KMS-11 (cell line): ENCODE measurements at regions not wholly inside any gene's neighbourhood (a gene's known extent, or its start where the extent isn't known, plus 50 kb on each side); places are given as distances from the start of the nearest gene placed in this dataset.

Source experiments
- H2AFZ ChIP-seq: fragments of 200-600 bp; sonication (generic); 2 replicates; pipeline ENCODE4 v1.6.1; 2016; ENCODE audit warnings: antibody characterized with exemption, mixed run types, low read depth
- H3K27ac ChIP-seq: fragments of 200-600 bp; sonication (generic); 2 replicates; pipeline ENCODE4 v1.6.1; 2016; ENCODE audit warnings: mild to moderate bottlenecking, mixed run types
- H3K27me3 ChIP-seq: fragments of 200-600 bp; sonication (generic); 2 replicates; pipeline ENCODE4 v1.6.1; 2017; ENCODE audit warnings: mild to moderate bottlenecking, low read depth, mixed run types, moderate library complexity; ENCODE audit not compliant: insufficient read depth
- H3K36me3 ChIP-seq: fragments of 200-600 bp; sonication (generic); 2 replicates; pipeline ENCODE4 v1.6.1; 2017; ENCODE audit warnings: mild to moderate bottlenecking, mixed run types; ENCODE audit not compliant: insufficient read depth
- H3K4me1 ChIP-seq: fragments of 200-600 bp; sonication (generic); 2 replicates; pipeline ENCODE4 v1.6.1; 2016; ENCODE audit warnings: mild to moderate bottlenecking, low read depth, mixed run types; ENCODE audit not compliant: poor library complexity, severe bottlenecking
- H3K4me2 ChIP-seq: fragments of 200-600 bp; sonication (generic); 2 replicates; pipeline ENCODE4 v1.7.0; 2016; ENCODE audit warnings: mild to moderate bottlenecking, mixed run types
- H3K4me3 ChIP-seq: fragments of 200-600 bp; sonication (generic); IDR thresholded peaks from 2 replicates; pipeline ENCODE4 v1.6.1; 2017; ENCODE audit warnings: low read depth, low read length, mixed read lengths; ENCODE audit not compliant: insufficient read depth
- H3K79me2 ChIP-seq: fragments of 200-600 bp; sonication (generic); 2 replicates; pipeline ENCODE4 v1.6.1; 2016; ENCODE audit warnings: low read depth, mixed run types; ENCODE audit not compliant: insufficient read depth
- H3K9ac ChIP-seq: fragments of 200-600 bp; sonication (generic); 2 replicates; pipeline ENCODE4 v1.6.1; 2016; ENCODE audit warnings: mild to moderate bottlenecking, mixed run types
- H4K20me1 ChIP-seq: fragments of 200-600 bp; sonication (generic); 2 replicates; pipeline ENCODE4 v1.6.1; 2016; ENCODE audit warnings: mild to moderate bottlenecking, mixed run types; ENCODE audit not compliant: insufficient read depth
- TF ChIP-seq, protein P1 (sequence below): fragments of 200-600 bp; sonication (generic); conservative IDR thresholded peaks from 2 replicates; pipeline ENCODE4 v1.6.1; 2017; ENCODE audit warnings: low read depth, mild to moderate bottlenecking, antibody characterized with exemption, low read length, moderate library complexity, mixed read lengths

DNA sequence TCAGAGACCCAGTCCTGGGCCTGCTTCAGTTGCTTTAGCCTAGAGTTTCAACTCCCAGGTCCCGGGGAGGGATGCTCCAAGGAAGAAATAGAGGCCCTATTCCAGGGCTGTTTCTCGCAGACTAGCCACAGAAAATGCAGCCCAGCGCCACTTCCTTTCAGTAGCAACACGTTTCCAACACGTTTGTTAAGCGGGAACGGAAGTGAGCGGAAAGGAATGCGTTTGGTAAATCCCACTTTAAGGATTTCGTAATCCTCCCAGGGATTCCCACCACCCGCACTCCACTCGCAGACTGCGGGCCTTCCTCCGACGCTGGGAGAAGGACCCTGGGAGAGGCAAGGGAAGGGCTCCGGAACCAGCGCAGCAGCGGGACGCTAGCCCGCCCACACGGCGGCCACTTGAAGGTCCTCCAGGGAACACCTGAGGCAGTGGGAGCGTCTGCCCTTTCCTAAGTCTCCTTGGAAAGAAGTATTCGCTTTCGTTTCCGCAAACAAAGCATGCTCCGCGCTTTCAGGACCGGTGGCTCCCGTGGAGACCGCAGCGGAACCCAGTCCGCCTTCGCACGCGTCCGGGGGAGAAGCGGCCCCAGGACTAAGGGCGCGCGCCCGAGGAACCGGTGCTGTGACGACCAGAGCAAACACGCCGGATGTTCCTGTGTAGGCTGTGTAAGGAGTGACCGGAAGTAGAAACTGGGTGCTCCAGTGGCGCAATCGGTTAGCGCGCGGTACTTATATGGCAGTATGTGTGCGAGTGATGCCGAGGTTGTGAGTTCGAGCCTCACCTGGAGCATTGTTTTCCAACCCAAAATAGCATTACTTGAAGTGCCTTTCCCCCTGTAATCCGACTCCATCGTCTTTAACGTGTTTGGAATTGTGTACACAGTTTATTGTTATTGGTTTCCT is 227.6 kb upstream of the PRSS16 start:
- H3K36me3 ChIP-seq: no peaks in the 10 kb centered on the region
- no peak overlapping the region for H3K27ac ChIP-seq
- TF ChIP-seq, protein P1, sequence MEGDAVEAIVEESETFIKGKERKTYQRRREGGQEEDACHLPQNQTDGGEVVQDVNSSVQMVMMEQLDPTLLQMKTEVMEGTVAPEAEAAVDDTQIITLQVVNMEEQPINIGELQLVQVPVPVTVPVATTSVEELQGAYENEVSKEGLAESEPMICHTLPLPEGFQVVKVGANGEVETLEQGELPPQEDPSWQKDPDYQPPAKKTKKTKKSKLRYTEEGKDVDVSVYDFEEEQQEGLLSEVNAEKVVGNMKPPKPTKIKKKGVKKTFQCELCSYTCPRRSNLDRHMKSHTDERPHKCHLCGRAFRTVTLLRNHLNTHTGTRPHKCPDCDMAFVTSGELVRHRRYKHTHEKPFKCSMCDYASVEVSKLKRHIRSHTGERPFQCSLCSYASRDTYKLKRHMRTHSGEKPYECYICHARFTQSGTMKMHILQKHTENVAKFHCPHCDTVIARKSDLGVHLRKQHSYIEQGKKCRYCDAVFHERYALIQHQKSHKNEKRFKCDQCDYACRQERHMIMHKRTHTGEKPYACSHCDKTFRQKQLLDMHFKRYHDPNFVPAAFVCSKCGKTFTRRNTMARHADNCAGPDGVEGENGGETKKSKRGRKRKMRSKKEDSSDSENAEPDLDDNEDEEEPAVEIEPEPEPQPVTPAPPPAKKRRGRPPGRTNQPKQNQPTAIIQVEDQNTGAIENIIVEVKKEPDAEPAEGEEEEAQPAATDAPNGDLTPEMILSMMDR: no peak
- H3K4me1 ChIP-seq: no peaks in the 10 kb centered on the region
- no peaks in the 10 kb centered on the region for H4K20me1 ChIP-seq
- H3K4me2 ChIP-seq: no peak overlapping the region
- H3K9ac ChIP-seq: no peak overlapping the region
- H3K4me3 ChIP-seq: no peak overlapping the region
- no peak overlapping the region for H2AFZ ChIP-seq
- H3K79me2 ChIP-seq: no peaks in the 10 kb centered on the region
- no peaks in the 10 kb centered on the region for H3K27me3 ChIP-seq

DNA sequence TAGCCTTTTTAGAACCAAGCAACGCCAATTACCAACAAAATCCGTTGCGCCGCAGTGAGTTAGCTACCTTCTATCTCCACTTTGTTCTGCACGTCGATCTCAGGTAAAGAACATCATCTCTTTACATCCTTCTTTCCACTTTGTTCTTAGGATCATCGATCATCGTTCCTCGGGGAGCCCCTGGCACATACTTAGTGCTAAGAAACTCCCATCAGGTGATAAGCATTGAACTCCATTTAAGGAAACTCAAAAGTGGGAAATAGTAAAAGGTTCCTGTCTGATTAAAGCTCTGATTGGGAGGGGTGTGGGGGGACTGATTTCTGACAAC is 227.0 kb upstream of the PRSS16 start:
- Histone ChIP-seq H4K20me1 (no peaks in the 10 kb centered on the region), H3K27ac (no peak overlapping the region), H3K9ac (no peak overlapping the region), H3K79me2 (no peaks in the 10 kb centered on the region), H2AFZ (no peak overlapping the region), H3K36me3 (no peaks in the 10 kb centered on the region), H3K4me1 (no peaks in the 10 kb centered on the region), H3K4me3 (no peak overlapping the region), H3K4me2 (no peak overlapping the region), H3K27me3 (no peaks in the 10 kb centered on the region)
- TF ChIP-seq, protein P1: no peak

DNA sequence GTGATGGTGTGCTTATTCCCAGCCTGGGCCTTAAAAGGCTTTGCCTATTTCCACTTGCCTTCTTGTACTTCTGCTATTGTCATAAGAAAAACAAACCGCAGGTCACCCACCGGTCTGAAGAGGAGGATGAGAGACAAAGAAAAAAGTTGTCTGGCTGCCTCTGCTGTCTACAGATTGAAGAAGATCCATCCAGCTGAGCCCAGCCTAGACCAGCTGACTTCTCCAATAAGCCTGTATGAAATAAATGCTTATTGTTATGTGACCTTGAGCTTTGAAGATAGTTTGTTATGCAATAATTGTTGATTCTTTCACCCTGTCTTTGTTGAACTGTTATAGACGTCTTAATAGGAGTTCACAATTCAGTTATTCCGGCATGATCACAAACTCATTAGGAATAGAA is 223.8 kb upstream of the PRSS16 start:
- Histone ChIP-seq H3K79me2 (no peaks in the 10 kb centered on the region), H4K20me1 (no peaks in the 10 kb centered on the region), H2AFZ (no peak overlapping the region), H3K27ac (no peak overlapping the region), H3K27me3 (no peaks in the 10 kb centered on the region), H3K36me3 (no peaks in the 10 kb centered on the region), H3K4me3 (no peak overlapping the region), H3K4me2 (no peak overlapping the region), H3K4me1 (no peaks in the 10 kb centered on the region), H3K9ac (no peak overlapping the region)
- TF ChIP-seq, protein P1: no peak

DNA sequence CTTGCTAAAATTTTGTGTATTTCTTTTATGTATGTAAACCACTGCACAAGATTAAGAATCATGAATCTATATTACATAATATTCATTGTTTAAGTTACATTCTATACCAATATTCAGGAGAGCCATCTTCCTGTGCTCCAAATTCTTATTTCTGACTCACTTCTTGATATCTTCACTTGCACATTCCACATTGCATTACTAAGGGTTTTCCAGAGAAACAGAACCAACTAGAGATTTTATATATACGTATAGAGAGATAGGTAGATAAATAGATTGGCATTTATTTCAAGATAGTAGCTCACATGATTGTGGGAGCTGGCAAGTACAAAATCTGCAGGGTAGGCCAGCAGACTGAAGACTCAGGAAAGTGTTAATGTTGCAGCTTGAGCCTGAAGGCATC is 222.2 kb upstream of the PRSS16 start:
- Histone ChIP-seq H3K36me3 (no peaks in the 10 kb centered on the region), H3K79me2 (no peaks in the 10 kb centered on the region), H4K20me1 (no peaks in the 10 kb centered on the region), H3K27ac (no peak overlapping the region), H3K4me1 (no peaks in the 10 kb centered on the region), H3K27me3 (no peaks in the 10 kb centered on the region), H3K4me3 (no peak overlapping the region), H3K4me2 (no peak overlapping the region), H3K9ac (no peak overlapping the region), H2AFZ (no peak overlapping the region)
- TF ChIP-seq, protein P1: no peak
